ENCODE measurements at regions not wholly inside any gene's neighbourhood (a gene's known extent, or its start where the extent isn't known, plus 50 kb on each side); places are given as distances from the start of the nearest gene placed in this dataset.

DNA sequence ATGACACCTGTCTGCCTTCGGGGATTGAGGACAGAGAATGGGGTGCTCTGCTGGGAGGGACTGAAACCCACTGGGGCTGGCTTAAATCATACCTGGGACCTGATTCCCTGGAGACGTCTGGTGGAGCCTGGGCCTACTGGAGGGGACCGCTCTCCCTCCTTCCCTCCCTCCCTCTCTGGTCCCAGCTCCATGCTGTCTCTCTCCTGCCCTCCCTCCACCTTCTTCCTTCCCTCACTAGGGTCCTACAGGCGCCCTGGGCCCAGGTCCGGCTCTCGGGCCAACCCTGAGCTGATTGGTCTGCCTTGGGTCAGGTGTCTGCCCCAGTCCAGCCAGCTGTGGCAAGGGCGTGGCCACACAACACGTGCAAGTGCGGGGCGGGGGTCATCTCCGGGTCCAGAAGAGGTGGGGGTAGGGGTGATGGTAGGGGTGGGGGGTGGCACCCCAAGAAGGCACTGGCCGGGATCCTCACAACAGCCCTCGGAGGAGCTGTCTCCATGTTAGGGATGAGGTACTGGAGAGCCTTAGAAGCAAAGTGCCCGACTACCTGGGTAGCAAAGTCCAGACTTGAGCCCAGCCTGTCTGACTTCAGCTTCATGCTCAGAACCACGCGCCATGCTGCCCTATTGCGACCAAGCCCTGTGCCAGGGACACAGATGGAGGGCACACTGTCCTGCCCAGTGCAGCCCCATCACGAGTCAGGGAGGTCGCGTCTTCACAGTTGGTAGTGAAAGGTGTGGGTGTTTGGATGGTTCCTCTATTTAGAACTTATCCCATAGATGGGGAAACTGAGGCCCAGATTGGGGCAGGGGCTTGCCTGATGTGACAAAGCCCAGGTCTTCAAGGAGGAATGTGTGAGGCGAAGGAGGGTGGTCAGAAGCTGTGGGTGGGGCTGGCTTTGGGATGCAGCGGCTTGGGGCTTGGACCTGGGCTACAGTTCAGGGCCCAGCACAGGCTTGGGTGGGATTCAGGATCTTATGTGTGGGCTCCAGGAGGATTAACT, 574.1 kb downstream of the PTPRU start:
- TF ChIP-seq JUND (CRISPR knock-in tag; IDR thresholded peaks at IDR 0.05) (no peak), ZBTB26 (CRISPR knock-in tag; IDR thresholded peaks at IDR 0.05; ENCODE audit: borderline replicate concordance) (no peak), CTCF (CRISPR knock-in tag; IDR thresholded peaks at IDR 0.05) (no peak), POLR2A (IDR thresholded peaks at IDR 0.05; ENCODE audit: insufficient read depth in 1 of 2, low read depth in 2 of 2, low read length in 2 of 2) (no peak), RXRA (CRISPR knock-in tag; IDR thresholded peaks at IDR 0.05) (no peak), ELF1 (CRISPR knock-in tag; IDR thresholded peaks at IDR 0.05) (no peak), ZNF441 (CRISPR knock-in tag; IDR thresholded peaks at IDR 0.05; ENCODE audit: borderline replicate concordance) (no peak), SMARCC2 (IDR thresholded peaks at IDR 0.05) (no peak), BHLHE40 (IDR thresholded peaks at IDR 0.05; ENCODE audit: low read length) (no peak), ZNF646 (CRISPR knock-in tag; IDR thresholded peaks at IDR 0.05) (no peak), EP300 (IDR thresholded peaks at IDR 0.05; ENCODE audit: low read depth in 2 of 2, low read length in 2 of 2) (no peak), EP300 (CRISPR knock-in tag; IDR thresholded peaks at IDR 0.05; ENCODE audit: borderline replicate concordance) (no peak)
